KMS-11 (cell line): ENCODE measurements at regions not wholly inside any gene's neighbourhood (a gene's known extent, or its start where the extent isn't known, plus 50 kb on each side); places are given as distances from the start of the nearest gene placed in this dataset.

Source experiments
- H2AFZ ChIP-seq: fragments of 200-600 bp; sonication (generic); 2 replicates; pipeline ENCODE4 v1.6.1; 2016; ENCODE audit warnings: antibody characterized with exemption, mixed run types, low read depth
- H3K27ac ChIP-seq: fragments of 200-600 bp; sonication (generic); 2 replicates; pipeline ENCODE4 v1.6.1; 2016; ENCODE audit warnings: mild to moderate bottlenecking, mixed run types
- H3K27me3 ChIP-seq: fragments of 200-600 bp; sonication (generic); 2 replicates; pipeline ENCODE4 v1.6.1; 2017; ENCODE audit warnings: mild to moderate bottlenecking, low read depth, mixed run types, moderate library complexity; ENCODE audit not compliant: insufficient read depth
- H3K36me3 ChIP-seq: fragments of 200-600 bp; sonication (generic); 2 replicates; pipeline ENCODE4 v1.6.1; 2017; ENCODE audit warnings: mild to moderate bottlenecking, mixed run types; ENCODE audit not compliant: insufficient read depth
- H3K4me1 ChIP-seq: fragments of 200-600 bp; sonication (generic); 2 replicates; pipeline ENCODE4 v1.6.1; 2016; ENCODE audit warnings: mild to moderate bottlenecking, low read depth, mixed run types; ENCODE audit not compliant: poor library complexity, severe bottlenecking
- H3K4me2 ChIP-seq: fragments of 200-600 bp; sonication (generic); 2 replicates; pipeline ENCODE4 v1.7.0; 2016; ENCODE audit warnings: mild to moderate bottlenecking, mixed run types
- H3K4me3 ChIP-seq: fragments of 200-600 bp; sonication (generic); IDR thresholded peaks from 2 replicates; pipeline ENCODE4 v1.6.1; 2017; ENCODE audit warnings: low read depth, low read length, mixed read lengths; ENCODE audit not compliant: insufficient read depth
- H3K79me2 ChIP-seq: fragments of 200-600 bp; sonication (generic); 2 replicates; pipeline ENCODE4 v1.6.1; 2016; ENCODE audit warnings: low read depth, mixed run types; ENCODE audit not compliant: insufficient read depth
- H3K9ac ChIP-seq: fragments of 200-600 bp; sonication (generic); 2 replicates; pipeline ENCODE4 v1.6.1; 2016; ENCODE audit warnings: mild to moderate bottlenecking, mixed run types
- H4K20me1 ChIP-seq: fragments of 200-600 bp; sonication (generic); 2 replicates; pipeline ENCODE4 v1.6.1; 2016; ENCODE audit warnings: mild to moderate bottlenecking, mixed run types; ENCODE audit not compliant: insufficient read depth
- CTCF ChIP-seq: fragments of 200-600 bp; sonication (generic); conservative IDR thresholded peaks from 2 replicates; pipeline ENCODE4 v1.6.1; 2017; ENCODE audit warnings: low read depth, mild to moderate bottlenecking, antibody characterized with exemption, low read length, moderate library complexity, mixed read lengths

- Histone ChIP-seq H3K4me1 (peaks cover 21% of the 10 kb centered on the region), H3K9ac (no peak overlapping the region), H3K27me3 (no peaks in the 10 kb centered on the region), H3K27ac (no peak overlapping the region), H3K4me3 (no peak overlapping the region), H4K20me1 (no peaks in the 10 kb centered on the region), H2AFZ (no peak overlapping the region), H3K79me2 (no peaks in the 10 kb centered on the region), H3K4me2 (no peak overlapping the region), H3K36me3 (no peaks in the 10 kb centered on the region)
- no peak for TF ChIP-seq CTCF
Observed at GRCh38 chr2:111686994-111687393, 197.0 kb downstream of the ANAPC1 start.

GRCh38 chr2:111687911-111688310 lies 196.1 kb downstream of the ANAPC1 start:
- H3K4me1 ChIP-seq: peaks cover 26% of the 10 kb centered on the region
- no peaks in the 10 kb centered on the region for H4K20me1 ChIP-seq
- no peak overlapping the region for H2AFZ ChIP-seq
- no peak overlapping the region for H3K27ac ChIP-seq
- H3K36me3 ChIP-seq: no peaks in the 10 kb centered on the region
- no peak overlapping the region for H3K4me2 ChIP-seq
- H3K79me2 ChIP-seq: no peaks in the 10 kb centered on the region
- no peak overlapping the region for H3K9ac ChIP-seq
- no peak for TF ChIP-seq CTCF
- H3K4me3 ChIP-seq: no peak overlapping the region
- no peaks in the 10 kb centered on the region for H3K27me3 ChIP-seq

GRCh38 chr2:111688482-111688881 lies 195.5 kb downstream of the ANAPC1 start:
- H3K4me3 ChIP-seq: no peak overlapping the region
- H3K27me3 ChIP-seq: no peaks in the 10 kb centered on the region
- TF ChIP-seq CTCF: no peak
- H3K4me2 ChIP-seq: no peak overlapping the region
- H2AFZ ChIP-seq: no peak overlapping the region
- no peaks in the 10 kb centered on the region for H4K20me1 ChIP-seq
- H3K79me2 ChIP-seq: no peaks in the 10 kb centered on the region
- H3K4me1 ChIP-seq: peaks cover 26% of the 10 kb centered on the region
- no peak overlapping the region for H3K27ac ChIP-seq
- no peak overlapping the region for H3K9ac ChIP-seq
- H3K36me3 ChIP-seq: no peaks in the 10 kb centered on the region

GRCh38 chr2:111689174-111689573 lies 194.8 kb downstream of the ANAPC1 start:
- no peak overlapping the region for H3K4me3 ChIP-seq
- H3K4me1 ChIP-seq: peaks cover 24% of the 10 kb centered on the region
- H3K9ac ChIP-seq: no peak overlapping the region
- no peak overlapping the region for H3K27ac ChIP-seq
- H3K79me2 ChIP-seq: no peaks in the 10 kb centered on the region
- H2AFZ ChIP-seq: no peak overlapping the region
- H3K27me3 ChIP-seq: no peaks in the 10 kb centered on the region
- no peak overlapping the region for H3K4me2 ChIP-seq
- no peaks in the 10 kb centered on the region for H3K36me3 ChIP-seq
- no peaks in the 10 kb centered on the region for H4K20me1 ChIP-seq
- TF ChIP-seq CTCF: no peak
